ENCODE measurements at regions not wholly inside any gene's neighbourhood (a gene's known extent, or its start where the extent isn't known, plus 50 kb on each side); places are given as distances from the start of the nearest gene placed in this dataset.

DNA sequence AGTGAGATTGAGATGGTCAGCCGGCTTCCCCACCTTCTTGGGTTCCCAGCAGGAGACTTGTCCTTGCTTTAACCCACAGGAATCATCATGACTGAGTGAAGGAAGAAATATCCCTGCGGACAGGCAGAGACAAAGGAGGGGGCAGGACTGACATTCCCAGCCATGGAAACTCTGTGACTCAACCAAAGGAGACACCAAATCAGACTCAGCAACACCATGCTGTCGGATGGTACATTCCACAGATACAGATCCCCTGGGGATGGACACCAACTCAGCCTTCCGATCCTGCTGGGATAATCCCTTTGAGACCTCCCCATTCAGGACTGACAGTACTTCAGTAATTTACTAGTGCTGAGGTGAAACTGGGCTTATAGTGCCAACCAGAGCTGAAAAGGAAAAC, 518.3 kb downstream of the XIRP2 start:
- Histone ChIP-seq H3K36me3 (no peaks in the 10 kb centered on the region), H3K4me3 (no peak overlapping the region), H3K27ac (no peak overlapping the region), H3K27me3 (no peaks in the 10 kb centered on the region), H3K9me3 (no peaks in the 10 kb centered on the region), H3K4me1 (no peaks in the 10 kb centered on the region)
- DNase-seq, result no peak
- TF ChIP-seq POLR2AphosphoS5 (IDR thresholded peaks at IDR 0.05) (no peak), POLR2A (IDR thresholded peaks at IDR 0.05) (no peak), EP300 (IDR thresholded peaks at IDR 0.05; ENCODE audit: low read depth) (no peak)
- TF ChIP-seq, protein P1, sequence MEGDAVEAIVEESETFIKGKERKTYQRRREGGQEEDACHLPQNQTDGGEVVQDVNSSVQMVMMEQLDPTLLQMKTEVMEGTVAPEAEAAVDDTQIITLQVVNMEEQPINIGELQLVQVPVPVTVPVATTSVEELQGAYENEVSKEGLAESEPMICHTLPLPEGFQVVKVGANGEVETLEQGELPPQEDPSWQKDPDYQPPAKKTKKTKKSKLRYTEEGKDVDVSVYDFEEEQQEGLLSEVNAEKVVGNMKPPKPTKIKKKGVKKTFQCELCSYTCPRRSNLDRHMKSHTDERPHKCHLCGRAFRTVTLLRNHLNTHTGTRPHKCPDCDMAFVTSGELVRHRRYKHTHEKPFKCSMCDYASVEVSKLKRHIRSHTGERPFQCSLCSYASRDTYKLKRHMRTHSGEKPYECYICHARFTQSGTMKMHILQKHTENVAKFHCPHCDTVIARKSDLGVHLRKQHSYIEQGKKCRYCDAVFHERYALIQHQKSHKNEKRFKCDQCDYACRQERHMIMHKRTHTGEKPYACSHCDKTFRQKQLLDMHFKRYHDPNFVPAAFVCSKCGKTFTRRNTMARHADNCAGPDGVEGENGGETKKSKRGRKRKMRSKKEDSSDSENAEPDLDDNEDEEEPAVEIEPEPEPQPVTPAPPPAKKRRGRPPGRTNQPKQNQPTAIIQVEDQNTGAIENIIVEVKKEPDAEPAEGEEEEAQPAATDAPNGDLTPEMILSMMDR (IDR thresholded peaks at IDR 0.05), result no peak
- 67 to 72% methylated on average over 1 to 4 of the region's 4 CpGs for WGBS, 2 donors (ENCODE audit: low coverage in 1 of 2)
- in situ Hi-C loops (cut with MboI; ENCODE audit: low pct_ligation_motif_present in 1 of 4, low pct_unique_long_range_greater_than_20kb in 1 of 4, low sequenced_read_pairs in 3 of 4), result no loop called here
- intact Hi-C loops (cut with DNase I; ENCODE audit: low total_unique reads), result no loop called here

DNA sequence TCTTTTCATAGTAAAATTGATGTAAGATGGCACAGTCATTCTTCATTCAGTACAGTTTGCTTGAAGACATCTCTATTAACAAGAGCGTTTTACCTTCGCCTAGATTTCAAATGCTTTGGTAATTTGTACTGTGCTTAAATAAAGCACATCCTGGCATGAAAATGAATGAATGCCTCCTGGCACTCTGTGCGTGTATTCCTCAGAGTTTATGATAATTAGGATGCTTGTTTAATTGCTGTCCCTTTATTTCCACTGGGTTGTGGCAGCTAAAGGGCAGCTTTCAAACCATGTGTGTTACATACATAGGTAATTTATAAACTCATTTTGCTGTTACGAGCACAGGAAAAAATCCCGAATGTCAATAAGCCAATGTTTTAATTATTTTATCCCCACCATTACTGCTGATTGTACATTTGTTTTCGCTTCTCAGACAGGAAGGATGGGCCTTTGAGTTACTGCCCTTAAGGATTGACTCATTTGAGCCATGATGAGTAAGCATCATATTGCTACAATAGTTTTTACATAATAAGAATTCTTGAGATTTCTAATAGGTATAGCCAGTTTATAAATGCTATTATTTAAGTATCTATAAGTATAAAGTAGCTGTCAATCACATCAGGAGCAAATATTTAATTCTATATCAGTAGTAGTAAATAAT, 516.5 kb downstream of the XIRP2 start:
- H3K4me1 ChIP-seq, result no peaks in the 10 kb centered on the region
- TF ChIP-seq, protein P1 (IDR thresholded peaks at IDR 0.05), result no peak
- TF ChIP-seq POLR2A (IDR thresholded peaks at IDR 0.05) (no peak), EP300 (IDR thresholded peaks at IDR 0.05; ENCODE audit: low read depth) (no peak), POLR2AphosphoS5 (IDR thresholded peaks at IDR 0.05) (no peak)
- no peaks in the 10 kb centered on the region for H3K27me3 ChIP-seq
- intact Hi-C loops (cut with DNase I; ENCODE audit: low total_unique reads) (no loop called here), in situ Hi-C loops (cut with MboI; ENCODE audit: low pct_ligation_motif_present in 1 of 4, low pct_unique_long_range_greater_than_20kb in 1 of 4, low sequenced_read_pairs in 3 of 4) (no loop called here)
- WGBS, 2 donors (ENCODE audit: low coverage in 1 of 2), result 89 to 90% methylated on average over 6 of the region's 6 CpGs
- no peaks in the 10 kb centered on the region for H3K36me3 ChIP-seq
- H3K4me3 ChIP-seq, result no peak overlapping the region
- H3K27ac ChIP-seq, result no peak overlapping the region
- DNase-seq, result no peak
- H3K9me3 ChIP-seq, result no peaks in the 10 kb centered on the region

GRCh38 chr2:167401309-167401708, 513.0 kb downstream of the XIRP2 start:
- Histone ChIP-seq H3K36me3 (no peaks in the 10 kb centered on the region), H3K27me3 (no peaks in the 10 kb centered on the region), H3K4me1 (peaks cover 0 to 9% (median 0%) of the 10 kb centered on the region in 4 donors), H3K27ac (no peak overlapping the region), H3K9me3 (peaks cover 0 to 4% of the 10 kb centered on the region in 2 donors), H3K4me3 (no peak overlapping the region)
- no peak for DNase-seq
- in situ Hi-C loops (cut with MboI; ENCODE audit: low pct_ligation_motif_present in 1 of 4, low pct_unique_long_range_greater_than_20kb in 1 of 4, low sequenced_read_pairs in 3 of 4), result no loop called here
- TF ChIP-seq EP300 (IDR thresholded peaks at IDR 0.05; ENCODE audit: low read depth) (no peak), POLR2A (IDR thresholded peaks at IDR 0.05) (no peak), POLR2AphosphoS5 (IDR thresholded peaks at IDR 0.05) (no peak)
- TF ChIP-seq, protein P1 (IDR thresholded peaks at IDR 0.05), result no peak
- intact Hi-C loops (cut with DNase I; ENCODE audit: low total_unique reads), result no loop called here

- no peak overlapping the region for H3K4me3 ChIP-seq
- H3K27me3 ChIP-seq, result no peaks in the 10 kb centered on the region
- intact Hi-C loops (cut with DNase I; ENCODE audit: low total_unique reads), result no loop called here
- peaks cover 0 to 4% of the 10 kb centered on the region in 2 donors for H3K9me3 ChIP-seq
- 89 to 93% methylated on average over 1 to 2 of the region's 2 CpGs for WGBS, 2 donors (ENCODE audit: low coverage in 1 of 2)
- in situ Hi-C loops (cut with MboI; ENCODE audit: low pct_ligation_motif_present in 1 of 4, low pct_unique_long_range_greater_than_20kb in 1 of 4, low sequenced_read_pairs in 3 of 4), result no loop called here
- no peak for DNase-seq
- H3K36me3 ChIP-seq, result no peaks in the 10 kb centered on the region
- TF ChIP-seq EP300 (IDR thresholded peaks at IDR 0.05; ENCODE audit: low read depth), result no peak
- TF ChIP-seq, protein P1 (IDR thresholded peaks at IDR 0.05), result no peak
- TF ChIP-seq POLR2AphosphoS5 (IDR thresholded peaks at IDR 0.05), result no peak
- TF ChIP-seq POLR2A (IDR thresholded peaks at IDR 0.05), result no peak
- H3K4me1 ChIP-seq, result peaks cover 0 to 9% (median 0%) of the 10 kb centered on the region in 4 donors
- H3K27ac ChIP-seq, result no peak overlapping the region
These were observed 512.3 kb downstream of the XIRP2 start for GRCh38 chr2:167400546-167400945.

Measured in transverse colon (tissue), 4 donors.